HG03095 (cell line): ENCODE measurements at regions not wholly inside any gene's neighbourhood (a gene's known extent, or its start where the extent isn't known, plus 50 kb on each side); places are given as distances from the start of the nearest gene placed in this dataset.

Experiments used
- ATAC-seq: cut with Tn5 transposase; IDR thresholded peaks from one replicate; pipeline ENCODE4 v1.9.1; 2021; ENCODE audit warnings: moderate library complexity; ENCODE audit not compliant: unreplicated experiment

GRCh38 chr5:2008851-2009629, 126.3 kb upstream of the IRX4 start:
- ATAC-seq, result no peak

- ATAC-seq, result no peak
Observed at GRCh38 chr5:2007878-2008501, 125.3 kb upstream of the IRX4 start.

- ATAC-seq, result no peak
Observed at GRCh38 chr5:2007496-2007877, 124.8 kb upstream of the IRX4 start.

DNA sequence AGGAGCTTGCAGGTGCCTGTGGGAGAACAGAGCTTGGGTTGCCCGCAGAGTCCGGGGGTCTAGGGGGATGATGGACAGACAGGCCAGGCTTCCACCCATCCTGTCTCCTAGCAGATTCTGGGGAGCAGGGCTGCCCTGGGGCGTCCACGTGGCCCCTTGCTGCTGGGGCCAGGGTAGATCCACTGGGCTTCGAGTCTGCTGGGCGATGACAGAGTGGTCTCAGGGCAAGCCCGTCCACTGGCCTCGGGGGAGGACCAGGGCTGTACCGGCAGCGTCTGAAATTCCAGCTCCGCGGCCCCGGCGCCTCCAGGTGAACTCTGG, 124.2 kb upstream of the IRX4 start:
- no peak for ATAC-seq

DNA sequence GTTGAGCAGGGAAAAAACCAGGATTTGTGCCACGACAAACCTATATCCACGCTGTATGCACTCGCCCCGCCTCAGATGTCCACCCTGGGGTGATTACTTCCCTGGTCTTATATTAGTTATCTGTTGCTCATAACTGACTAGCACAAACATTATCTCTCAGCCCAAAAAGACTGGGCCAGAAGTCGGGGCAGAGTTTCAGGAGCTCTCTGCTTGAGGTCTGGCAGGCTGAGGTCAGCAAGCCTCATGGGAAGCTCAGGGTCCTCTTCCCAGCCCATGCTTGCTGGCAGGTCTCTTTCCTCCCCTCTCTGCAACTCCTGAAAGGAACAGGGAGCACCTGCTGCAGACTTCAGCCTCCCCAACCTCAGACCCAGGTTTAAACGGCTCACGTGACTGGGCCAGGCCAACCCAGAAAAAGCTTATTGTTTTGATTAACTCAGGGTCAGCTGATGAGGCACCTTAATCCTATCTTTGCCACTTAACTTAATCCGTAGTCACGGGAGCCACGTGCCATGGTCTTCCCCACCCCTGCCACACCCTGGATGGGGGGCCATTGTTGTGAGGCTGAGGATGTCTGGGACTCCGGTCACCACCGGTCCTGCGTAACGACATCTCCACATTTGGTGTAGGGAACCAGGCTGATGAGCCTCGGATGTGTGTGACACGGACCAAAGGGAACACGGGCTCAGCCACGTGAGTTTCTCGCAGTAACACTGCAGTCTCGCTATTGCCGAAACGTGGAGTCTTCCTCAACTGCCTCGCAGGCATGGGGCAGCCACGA, 123.7 kb upstream of the IRX4 start:
- ATAC-seq, result no peak

DNA sequence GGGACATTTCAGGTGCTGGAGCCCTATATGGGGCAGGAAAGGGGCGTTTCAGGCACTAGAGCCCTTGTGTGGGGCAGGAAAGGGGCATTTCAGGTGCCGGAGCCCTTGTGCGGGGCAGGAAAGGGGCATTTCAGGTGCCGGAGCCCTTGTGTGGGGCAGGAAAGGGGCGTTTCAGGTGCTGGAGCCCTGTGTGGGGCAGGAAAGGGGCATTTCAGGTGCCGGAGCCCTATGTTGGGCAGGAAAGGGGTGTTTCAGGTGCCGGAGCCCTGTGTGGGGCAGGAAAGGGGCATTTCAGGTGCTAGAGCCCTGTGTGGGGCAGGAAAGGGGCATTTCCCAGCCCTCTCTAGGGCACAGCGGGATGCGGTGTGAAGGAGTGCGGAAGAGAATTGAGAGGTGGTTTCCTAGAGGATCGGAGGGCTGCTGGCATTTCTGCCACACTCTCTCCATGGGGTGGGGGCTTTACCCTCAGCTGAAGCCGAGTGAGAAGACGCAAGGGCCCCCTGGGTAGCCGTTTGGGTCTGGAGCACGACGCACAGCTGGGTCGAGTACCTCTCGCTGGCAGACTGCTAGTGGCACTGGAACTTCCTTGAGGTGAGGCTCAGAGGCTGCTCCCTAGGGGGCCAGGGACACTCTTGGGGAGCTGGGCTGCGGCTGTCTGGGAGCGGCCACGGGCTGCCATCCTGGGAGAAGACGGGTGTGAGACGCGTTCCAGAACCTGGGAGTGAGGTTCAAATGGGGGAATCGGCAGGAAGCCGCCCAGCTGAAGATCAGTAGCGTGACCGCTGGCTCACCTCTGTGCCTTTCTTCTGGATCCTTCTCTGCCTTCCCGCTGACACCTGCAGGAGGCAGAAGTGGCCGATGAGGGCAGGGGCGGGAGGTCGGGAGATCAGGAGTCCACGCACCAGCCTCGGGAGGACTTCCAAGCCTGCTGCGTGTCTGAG, 122.6 kb upstream of the IRX4 start:
- ATAC-seq, result no peak

GRCh38 chr5:2003690-2004365, 121.1 kb upstream of the IRX4 start:
- no peak for ATAC-seq

- ATAC-seq, result no peak
Observed at GRCh38 chr5:2003206-2003605, 120.5 kb upstream of the IRX4 start.

- ATAC-seq, result no peak
Observed at GRCh38 chr5:2001300-2001699, 118.6 kb upstream of the IRX4 start.

GRCh38 chr5:2000591-2000990, 117.9 kb upstream of the IRX4 start:
- no peak for ATAC-seq

DNA sequence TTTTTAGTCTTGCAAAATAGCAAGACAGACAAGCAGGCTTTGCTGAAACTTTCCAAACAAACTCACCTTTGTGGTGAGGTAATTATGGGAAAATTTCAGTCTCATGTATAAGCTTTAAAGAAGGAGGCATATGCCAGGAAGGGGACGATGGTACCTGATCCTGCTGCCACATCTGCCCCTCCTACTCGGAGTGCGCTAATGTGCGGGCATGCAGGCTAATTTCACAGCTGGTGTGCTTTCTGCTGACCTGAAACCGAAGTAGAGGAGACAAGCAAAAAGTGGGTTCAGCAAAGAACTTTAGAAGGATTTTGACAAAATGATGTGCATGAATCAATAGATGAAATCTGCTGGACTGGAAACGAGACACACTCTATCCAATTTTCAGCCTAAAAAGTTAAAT, 117.1 kb upstream of the IRX4 start:
- no peak for ATAC-seq

- no peak for ATAC-seq
Observed at GRCh38 chr5:1998716-1999317, 116.1 kb upstream of the IRX4 start.

DNA sequence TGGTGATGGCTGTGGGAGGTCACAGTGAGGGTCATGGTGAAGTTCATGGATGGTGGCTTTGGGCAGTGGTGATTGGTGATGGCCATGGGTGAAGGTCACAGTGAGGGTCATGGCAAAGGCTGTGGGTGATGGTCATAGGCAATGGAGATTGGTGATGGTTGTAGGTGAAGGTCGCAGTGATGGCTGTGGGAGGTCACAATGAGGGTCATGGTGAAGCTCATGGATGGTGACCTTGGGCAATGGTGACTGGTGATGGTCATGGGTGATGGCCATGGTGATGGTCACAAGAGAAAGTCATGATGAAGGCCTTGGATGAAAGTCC, 115.6 kb upstream of the IRX4 start:
- ATAC-seq, result no peak

DNA sequence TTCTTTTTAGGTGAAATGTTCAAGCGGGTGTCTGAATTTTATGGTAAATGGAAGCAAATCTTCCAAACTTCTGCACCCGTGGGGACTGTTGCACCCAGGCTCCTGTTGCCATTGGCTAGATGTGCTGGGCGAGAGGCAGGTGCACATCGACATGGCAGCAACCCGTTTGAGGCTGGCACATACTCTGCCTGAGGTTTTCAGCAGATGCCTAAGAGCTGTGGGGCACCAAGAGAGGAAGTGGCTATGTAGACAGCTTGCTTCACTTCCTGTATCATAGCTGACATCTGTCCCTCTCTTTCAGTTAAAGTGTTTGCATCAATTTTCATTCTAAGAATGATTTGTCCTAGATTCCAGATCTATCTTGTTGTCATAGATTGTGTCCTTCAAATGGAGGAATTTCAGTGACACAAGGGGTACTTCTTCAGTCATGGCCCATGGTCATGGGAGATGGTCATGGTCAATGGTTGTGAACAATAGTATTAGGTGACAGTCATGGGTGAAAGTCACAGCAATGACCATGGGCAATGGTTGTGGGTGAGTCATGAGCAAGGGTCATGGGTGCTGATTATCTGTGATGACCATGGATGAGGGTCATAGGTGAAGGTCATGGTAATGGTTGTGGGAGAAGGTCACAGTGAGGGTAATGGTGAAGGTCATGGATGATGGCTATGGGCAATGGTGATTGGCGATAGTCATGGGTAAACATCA, 115.1 kb upstream of the IRX4 start:
- no peak for ATAC-seq

DNA sequence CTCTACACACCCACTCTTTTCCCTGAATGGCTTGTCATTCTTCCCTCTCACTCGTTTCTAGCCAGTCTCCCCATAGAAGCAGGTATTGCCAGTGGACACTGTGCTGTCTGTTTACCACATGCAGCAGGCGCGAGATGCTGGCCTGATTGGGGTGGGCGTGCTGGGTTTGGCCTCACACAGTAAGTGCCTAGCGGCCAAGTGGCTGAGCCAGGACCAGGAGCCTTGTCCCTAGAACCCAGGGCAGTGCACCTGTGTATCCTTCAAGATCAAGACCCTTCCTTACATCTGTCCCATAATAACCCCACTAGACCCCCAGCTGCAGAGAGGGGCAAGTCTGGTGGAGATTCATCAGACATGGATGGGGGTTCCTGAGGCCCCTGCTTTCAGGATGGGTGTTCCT, 112.8 kb upstream of the IRX4 start:
- no peak for ATAC-seq

DNA sequence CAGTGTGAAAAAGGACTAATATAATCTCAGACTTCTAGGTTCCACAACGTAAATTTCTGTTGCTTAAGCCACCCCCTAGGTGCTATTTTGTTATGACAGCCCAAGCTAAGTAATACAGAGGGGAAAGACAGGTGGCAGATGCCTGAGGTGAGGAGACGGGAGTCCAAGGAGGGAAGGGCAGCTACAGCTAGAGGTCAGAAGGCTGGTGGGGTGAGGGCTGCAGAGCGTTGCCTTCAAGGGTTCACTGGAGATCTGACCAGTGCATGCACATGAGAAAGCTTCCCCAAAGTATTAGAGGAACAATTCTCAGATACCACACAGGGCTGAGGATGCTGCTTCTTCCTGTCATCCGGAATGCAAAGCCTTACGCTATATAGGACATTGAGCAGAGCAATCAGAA, 104.7 kb upstream of the IRX4 start:
- no peak for ATAC-seq

- ATAC-seq, result no peak
Observed at GRCh38 chr5:1985781-1986180, 103.1 kb upstream of the IRX4 start.

DNA sequence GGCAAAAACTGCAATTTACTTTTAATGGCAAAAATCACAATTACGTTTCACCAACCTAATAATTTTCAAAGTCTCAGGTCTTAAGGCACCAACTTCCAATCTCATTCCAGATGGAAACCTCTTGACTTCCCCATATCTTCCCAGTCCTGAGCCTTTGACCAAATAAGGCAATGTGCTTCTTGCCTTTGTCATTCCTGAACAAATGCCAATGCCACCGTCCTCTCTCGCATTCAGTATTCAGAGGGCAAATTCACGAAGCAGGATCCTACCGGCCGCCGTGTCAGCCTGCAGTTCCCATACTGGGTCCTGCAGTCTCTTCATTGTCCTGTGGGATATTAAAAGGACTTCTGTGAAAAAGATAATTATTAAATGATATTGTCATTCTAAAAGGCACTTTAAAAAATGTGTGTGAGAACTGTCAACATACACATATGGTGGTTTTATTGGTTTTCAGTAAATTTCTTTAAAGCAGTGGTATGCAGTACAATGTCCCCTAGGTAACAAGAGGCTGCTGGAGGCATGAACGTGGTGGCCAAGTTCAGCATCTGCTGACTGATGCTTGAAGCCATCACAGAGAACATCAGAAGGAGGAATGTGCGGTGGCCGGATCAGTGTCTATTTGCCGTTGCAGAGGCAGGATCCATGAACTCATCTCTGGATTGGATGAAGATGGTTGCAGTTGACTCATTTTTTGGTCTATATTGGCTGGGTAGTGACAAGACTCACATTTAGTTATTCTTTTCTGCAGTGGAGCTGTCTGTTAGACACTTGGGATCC, 101.4 kb upstream of the IRX4 start:
- no peak for ATAC-seq

GRCh38 chr5:1983401-1983800, 100.7 kb upstream of the IRX4 start:
- no peak for ATAC-seq
